ENCODE measurements at regions not wholly inside any gene's neighbourhood (a gene's known extent, or its start where the extent isn't known, plus 50 kb on each side); places are given as distances from the start of the nearest gene placed in this dataset.

- TF ChIP-seq, protein P1, sequence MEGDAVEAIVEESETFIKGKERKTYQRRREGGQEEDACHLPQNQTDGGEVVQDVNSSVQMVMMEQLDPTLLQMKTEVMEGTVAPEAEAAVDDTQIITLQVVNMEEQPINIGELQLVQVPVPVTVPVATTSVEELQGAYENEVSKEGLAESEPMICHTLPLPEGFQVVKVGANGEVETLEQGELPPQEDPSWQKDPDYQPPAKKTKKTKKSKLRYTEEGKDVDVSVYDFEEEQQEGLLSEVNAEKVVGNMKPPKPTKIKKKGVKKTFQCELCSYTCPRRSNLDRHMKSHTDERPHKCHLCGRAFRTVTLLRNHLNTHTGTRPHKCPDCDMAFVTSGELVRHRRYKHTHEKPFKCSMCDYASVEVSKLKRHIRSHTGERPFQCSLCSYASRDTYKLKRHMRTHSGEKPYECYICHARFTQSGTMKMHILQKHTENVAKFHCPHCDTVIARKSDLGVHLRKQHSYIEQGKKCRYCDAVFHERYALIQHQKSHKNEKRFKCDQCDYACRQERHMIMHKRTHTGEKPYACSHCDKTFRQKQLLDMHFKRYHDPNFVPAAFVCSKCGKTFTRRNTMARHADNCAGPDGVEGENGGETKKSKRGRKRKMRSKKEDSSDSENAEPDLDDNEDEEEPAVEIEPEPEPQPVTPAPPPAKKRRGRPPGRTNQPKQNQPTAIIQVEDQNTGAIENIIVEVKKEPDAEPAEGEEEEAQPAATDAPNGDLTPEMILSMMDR (IDR thresholded peaks at IDR 0.05): no peak
- TF ChIP-seq POLR2A (IDR thresholded peaks at IDR 0.05): no peak
These were observed 602.7 kb upstream of the NRP1 start for GRCh38 chr10:33937036-33937730.

All from uterus (tissue), 2 donors.